ENCODE measurements at regions not wholly inside any gene's neighbourhood (a gene's known extent, or its start where the extent isn't known, plus 50 kb on each side); places are given as distances from the start of the nearest gene placed in this dataset.
A peak's percentile ranks its signal among the peaks of the same experiment; 100 is the strongest.

GRCh38 chr2:211103989-211104388, 547.6 kb downstream of the CPS1 start:
- no peak overlapping the region for H3K4me3 ChIP-seq (ENCODE audit: low read depth, low read length)
- TF ChIP-seq CTCF (conservative IDR thresholded peaks at IDR 0.05; ENCODE audit: low read depth, low read length) = no peak
- DNase-seq (ENCODE audit: low read depth) = peak; percentile 33

DNA sequence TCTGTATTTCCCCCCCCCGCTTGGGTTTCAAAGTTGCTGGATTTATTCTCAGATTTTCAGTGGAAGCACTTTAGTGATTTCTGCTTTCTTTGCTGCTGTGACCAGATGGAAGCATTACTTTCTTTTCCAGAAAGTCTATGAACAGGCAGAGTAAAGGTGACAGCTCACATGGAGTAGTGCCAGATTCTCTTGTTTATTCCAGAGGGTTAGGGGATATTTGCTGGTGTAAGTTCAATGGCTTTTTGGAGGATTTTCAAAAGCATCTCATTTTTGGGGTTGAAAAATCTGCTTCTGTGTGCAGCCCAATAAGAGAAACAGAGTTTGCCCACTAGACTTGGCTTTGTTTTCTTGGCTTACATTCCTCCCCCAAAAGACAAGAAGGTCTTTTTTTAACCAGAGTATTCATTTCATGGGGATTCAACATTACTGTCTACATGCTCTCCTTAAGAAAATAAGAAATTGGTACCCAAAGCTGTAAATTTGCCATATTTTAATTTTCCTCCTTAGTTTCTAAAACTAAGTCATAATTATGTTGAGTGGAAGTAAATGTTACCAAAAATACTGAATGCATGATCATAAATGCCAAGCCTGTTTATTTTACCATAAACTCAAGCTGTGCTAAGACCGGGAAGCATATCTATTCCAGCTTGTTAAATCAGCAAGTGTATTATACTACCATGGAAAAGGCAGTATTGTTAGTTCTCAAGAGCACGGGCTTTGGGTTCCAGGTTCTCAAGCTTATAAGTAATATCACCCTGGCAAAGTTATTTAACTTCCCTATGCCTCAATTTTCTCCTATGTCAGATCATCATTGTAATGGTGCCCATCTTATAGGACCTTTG, 557.2 kb downstream of the CPS1 start:
- TF ChIP-seq CTCF (conservative IDR thresholded peaks at IDR 0.05; ENCODE audit: low read depth, low read length) = no peak
- no peak overlapping the region for H3K4me3 ChIP-seq (ENCODE audit: low read depth, low read length)
- DNase-seq (ENCODE audit: low read depth) = no peak

GRCh38 chr2:211114826-211115455, 558.5 kb downstream of the CPS1 start:
- no peak overlapping the region for H3K4me3 ChIP-seq (ENCODE audit: low read depth, low read length)
- no peak for TF ChIP-seq CTCF (conservative IDR thresholded peaks at IDR 0.05; ENCODE audit: low read depth, low read length)
- DNase-seq (ENCODE audit: low read depth) = peak; percentile 23

DNA sequence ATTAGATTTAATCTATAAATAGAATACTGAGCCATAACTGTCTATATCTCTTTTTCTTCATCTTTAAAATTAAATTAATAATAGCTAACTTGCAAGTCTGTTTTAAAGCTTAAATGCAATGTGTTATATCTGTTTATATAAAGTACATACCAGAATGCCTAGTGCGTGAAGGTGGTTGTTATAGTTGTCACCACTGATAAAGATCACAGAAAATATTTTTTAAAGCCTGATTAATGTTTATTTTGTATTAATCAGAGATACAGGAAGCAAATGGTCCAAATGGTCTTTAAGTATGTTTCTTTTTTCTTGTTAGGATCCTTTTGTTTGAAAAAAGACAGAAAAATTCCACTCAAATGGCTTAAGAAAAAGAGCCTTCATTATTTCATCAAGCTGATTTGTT, 560.6 kb downstream of the CPS1 start:
- H3K4me3 ChIP-seq (ENCODE audit: low read depth, low read length) = no peak overlapping the region
- no peak for DNase-seq (ENCODE audit: low read depth)
- TF ChIP-seq CTCF (conservative IDR thresholded peaks at IDR 0.05; ENCODE audit: low read depth, low read length) = no peak

DNA sequence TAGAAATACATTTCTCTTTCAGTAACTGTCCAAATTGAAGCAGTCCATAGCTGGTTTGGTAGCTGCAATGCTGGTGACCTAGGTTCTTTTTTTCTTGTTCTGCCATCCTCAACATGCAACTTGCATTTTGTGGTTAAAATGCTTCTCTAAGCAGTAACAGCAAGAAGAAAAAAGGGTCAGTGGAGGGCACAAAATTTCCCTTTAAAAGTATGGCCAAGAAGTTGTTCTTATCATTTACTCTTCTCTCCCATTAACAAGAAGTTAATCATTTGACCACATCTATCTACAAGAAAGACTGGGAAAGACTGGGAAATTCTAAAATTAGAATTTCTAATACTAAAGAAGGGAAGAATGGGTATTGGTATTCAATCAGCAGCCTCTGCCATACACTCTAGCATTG, 569.9 kb downstream of the CPS1 start:
- TF ChIP-seq CTCF (conservative IDR thresholded peaks at IDR 0.05; ENCODE audit: low read depth, low read length) = no peak
- no peak for DNase-seq (ENCODE audit: low read depth)
- no peak overlapping the region for H3K4me3 ChIP-seq (ENCODE audit: low read depth, low read length)

DNA sequence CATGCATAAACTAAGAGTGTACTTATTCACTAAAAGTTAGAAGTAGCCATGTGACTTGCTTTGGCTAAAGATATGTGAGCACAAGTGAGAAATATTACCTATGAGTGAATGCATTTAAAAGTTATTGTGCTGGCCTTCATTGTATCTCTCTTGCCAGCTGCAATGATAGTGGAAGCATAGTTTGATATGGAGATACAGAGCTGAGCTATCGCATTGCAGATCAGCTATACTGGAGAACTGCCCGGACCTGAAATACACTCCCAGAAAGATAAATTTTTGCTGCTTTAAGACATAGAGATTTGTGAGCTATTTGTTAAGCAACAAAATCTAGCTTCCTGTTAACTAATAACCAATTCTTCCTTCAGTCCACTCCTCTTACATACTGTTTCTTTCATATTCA, 571.1 kb downstream of the CPS1 start:
- TF ChIP-seq CTCF (conservative IDR thresholded peaks at IDR 0.05; ENCODE audit: low read depth, low read length) = no peak
- DNase-seq (ENCODE audit: low read depth) = no peak
- H3K4me3 ChIP-seq (ENCODE audit: low read depth, low read length) = no peak overlapping the region

GRCh38 chr2:211128287-211128686, 571.9 kb downstream of the CPS1 start:
- DNase-seq (ENCODE audit: low read depth) = peak; percentile 18
- TF ChIP-seq CTCF (conservative IDR thresholded peaks at IDR 0.05; ENCODE audit: low read depth, low read length) = no peak
- H3K4me3 ChIP-seq (ENCODE audit: low read depth, low read length) = no peak overlapping the region
